GM23338 (cell line): ENCODE measurements at regions not wholly inside any gene's neighbourhood (a gene's known extent, or its start where the extent isn't known, plus 50 kb on each side); places are given as distances from the start of the nearest gene placed in this dataset.
A peak's percentile ranks its signal among the peaks of the same experiment; 100 is the strongest.

ENCODE experiments used
- ATAC-seq: fragments of 200-7000 bp; cut with Tn5 transposase; 3 replicates; pipeline ENCODE4 v1.9.1; 2020
- DNase-seq: peaks from one replicate; pipeline ENCODE4 v3.0.0-alpha.2; 2015; ENCODE audit warnings: low spot score
- H2AFZ ChIP-seq: fragments of 200-600 bp; sonication (generic); 2 replicates; pipeline ENCODE4 v1.8.0; 2016; ENCODE audit warnings: antibody characterized with exemption, mild to moderate bottlenecking, moderate library complexity
- H3F3A ChIP-seq: fragments of 200-600 bp; sonication (generic); replicated peaks from 2 replicates; pipeline ENCODE4 v1.8.0; 2017; ENCODE audit warnings: antibody characterized with exemption, mixed run types, low read depth
- H3K27ac ChIP-seq: fragments of 200-600 bp; sonication (generic); 2 replicates; pipeline ENCODE4 v1.6.1; 2016; ENCODE audit warnings: low read depth
- H3K27me3 ChIP-seq: fragments of 200-600 bp; sonication (generic); 2 replicates; pipeline ENCODE4 v1.8.0; 2016; ENCODE audit warnings: mild to moderate bottlenecking, mixed run types, moderate library complexity; ENCODE audit not compliant: insufficient read depth
- H3K36me3 ChIP-seq: fragments of 200-600 bp; sonication (generic); 2 replicates; pipeline ENCODE4 v1.8.0; 2016; ENCODE audit warnings: mild to moderate bottlenecking; ENCODE audit not compliant: insufficient read depth
- H3K4me1 ChIP-seq: fragments of 200-600 bp; sonication (generic); 2 replicates; pipeline ENCODE4 v1.8.0; 2016; ENCODE audit warnings: mild to moderate bottlenecking, moderate library complexity; ENCODE audit not compliant: insufficient read depth
- H3K4me2 ChIP-seq: fragments of 200-600 bp; sonication (generic); 2 replicates; pipeline ENCODE4 v1.7.1; 2017; ENCODE audit warnings: mixed run types
- H3K4me3 ChIP-seq: fragments of 200-600 bp; sonication (generic); 2 replicates; pipeline ENCODE4 v1.6.1; 2016; ENCODE audit warnings: mixed run types
- H3K79me2 ChIP-seq: fragments of 200-600 bp; sonication (generic); replicated peaks from 2 replicates; pipeline ENCODE4 v1.8.0; 2017; ENCODE audit warnings: mild to moderate bottlenecking; ENCODE audit not compliant: insufficient read depth
- H3K9me2 ChIP-seq: fragments of 200-600 bp; sonication (generic); 2 replicates; pipeline ENCODE4 v1.8.0; 2017; ENCODE audit not compliant: insufficient read depth
- H4K20me1 ChIP-seq: fragments of 200-600 bp; sonication (generic); replicated peaks from 2 replicates; pipeline ENCODE4 v1.8.0; 2017; ENCODE audit warnings: mild to moderate bottlenecking; ENCODE audit not compliant: insufficient read depth
- H3K27ac Mint-ChIP-seq: 2 replicates; pipeline ENCODE4 v1.8.0; 2020; ENCODE audit warnings: inconsistent platforms, mild to moderate bottlenecking, moderate library complexity, mixed read lengths
- H3K27me3 Mint-ChIP-seq: 3 replicates; pipeline ENCODE4 v1.8.0; 2022; ENCODE audit warnings: low read depth, mild to moderate bottlenecking, moderate library complexity, mixed read lengths, inconsistent platforms; ENCODE audit not compliant: insufficient read depth, poor library complexity
- H3K36me3 Mint-ChIP-seq: 3 replicates; pipeline ENCODE4 v1.8.0; 2021; ENCODE audit warnings: low read depth, mild to moderate bottlenecking, inconsistent platforms, moderate library complexity, mixed read lengths
- H3K4me1 Mint-ChIP-seq: 3 replicates; pipeline ENCODE4 v1.8.0; 2020; ENCODE audit warnings: mild to moderate bottlenecking, inconsistent platforms, mixed read lengths
- H3K4me3 Mint-ChIP-seq: 3 replicates; pipeline ENCODE4 v1.8.0; 2021; ENCODE audit warnings: moderate library complexity, mild to moderate bottlenecking, inconsistent platforms, mixed read lengths
- H3K9me3 Mint-ChIP-seq: 3 replicates; pipeline ENCODE4 v1.8.0; 2020; ENCODE audit warnings: moderate library complexity, mild to moderate bottlenecking, inconsistent platforms, mixed read lengths
- CREB1 ChIP-seq: fragments of 250-450 bp; sonication (Bioruptor Pico); IDR thresholded peaks from 2 replicates; pipeline ENCODE4 v1.5.0; 2020; ENCODE audit warnings: low read depth, mild to moderate bottlenecking, moderate library complexity
- CTCF ChIP-seq, 2 experiments: fragments of 200-600 bp in 1 of 2; sonication (generic) in 1 of 2; conservative IDR thresholded peaks; 2 replicates each; pipeline versions ENCODE4 v1.5.1 to v1.6.1; 2016 to 2017; ENCODE audit warnings: antibody characterized with exemption in 2 of 2, low read depth in 2 of 2, mild to moderate bottlenecking in 2 of 2, moderate library complexity in 1 of 2
- EZH2 ChIP-seq: fragments of 200-600 bp; sonication (generic); IDR thresholded peaks from one replicate; pipeline ENCODE4 v1.8.0; 2017; ENCODE audit warnings: antibody characterized with exemption, mild to moderate bottlenecking, low read depth; ENCODE audit not compliant: unreplicated experiment
- EZH2phosphoT487 ChIP-seq: fragments of 200-600 bp; sonication (generic); IDR thresholded peaks from one replicate; pipeline ENCODE4 v1.8.1; 2018; ENCODE audit warnings: antibody characterized with exemption; ENCODE audit not compliant: unreplicated experiment
- JUNB ChIP-seq: IDR thresholded peaks from one replicate; pipeline ENCODE4 v1.6.1; 2016; ENCODE audit warnings: antibody characterized with exemption; ENCODE audit not compliant: unreplicated experiment
- NANOG ChIP-seq: IDR thresholded peaks from 2 replicates; pipeline ENCODE4 v1.6.1; 2016; ENCODE audit warnings: antibody characterized with exemption, borderline replicate concordance
- POLR2AphosphoS5 ChIP-seq: IDR thresholded peaks from 2 replicates; pipeline ENCODE4 v1.6.1; 2016; ENCODE audit warnings: antibody characterized with exemption, low read depth
- REST ChIP-seq: IDR thresholded peaks from one replicate; pipeline ENCODE4 v1.6.1; 2018; ENCODE audit warnings: antibody characterized with exemption; ENCODE audit not compliant: unreplicated experiment
- STAT1 ChIP-seq: IDR thresholded peaks from one replicate; pipeline ENCODE4 v1.6.1; 2016; ENCODE audit warnings: antibody characterized with exemption; ENCODE audit not compliant: unreplicated experiment
- ZNF331 ChIP-seq: fragments of 250-450 bp; sonication (Bioruptor Pico); IDR thresholded peaks from 2 replicates; pipeline ENCODE4 v1.5.0; 2020; ENCODE audit warnings: low read depth, mild to moderate bottlenecking, moderate library complexity
- TF ChIP-seq, protein P1 (sequence below): IDR thresholded peaks from 2 replicates; pipeline ENCODE4 v1.6.1; 2016; ENCODE audit warnings: antibody characterized with exemption

- no peaks in the 10 kb centered on the region; the same call in 1 of the 2 replicates for H4K20me1 ChIP-seq
- H3K79me2 ChIP-seq, result no peaks in the 10 kb centered on the region
- H3K4me2 ChIP-seq, result no peak overlapping the region
- H3K27me3 ChIP-seq, result no peaks in the 10 kb centered on the region
- no peak overlapping the region for H3K4me3 ChIP-seq
- no peak overlapping the region for H3K4me3 Mint-ChIP-seq
- ATAC-seq, result no peak
- H3K4me1 ChIP-seq, result peaks cover 7% of the 10 kb centered on the region; the same call in 1 of the 2 replicates
- no peak overlapping the region for H2AFZ ChIP-seq
- H3K9me2 ChIP-seq, result no peaks in the 10 kb centered on the region
- no peak overlapping the region for H3K27ac Mint-ChIP-seq
- H3K27ac ChIP-seq, result no peak overlapping the region
- no peak for DNase-seq
- no peaks in the 10 kb centered on the region for H3F3A ChIP-seq
- H3K36me3 Mint-ChIP-seq, result no peaks in the 10 kb centered on the region
- H3K4me1 Mint-ChIP-seq, result peaks cover 4% of the 10 kb centered on the region; the same call in 1 of the 3 replicates
- H3K36me3 ChIP-seq, result no peaks in the 10 kb centered on the region
- TF ChIP-seq EZH2 (no peak), ZNF331 (CRISPR knock-in tag) (no peak), REST (no peak), NANOG (no peak), STAT1 (no peak), POLR2AphosphoS5 (no peak), CTCF (conservative IDR thresholded peaks at IDR 0.05; ENCODE audit: low read depth in 2 of 2) (no peak), EZH2phosphoT487 (no peak), CREB1 (no peak)
- TF ChIP-seq, protein P1, sequence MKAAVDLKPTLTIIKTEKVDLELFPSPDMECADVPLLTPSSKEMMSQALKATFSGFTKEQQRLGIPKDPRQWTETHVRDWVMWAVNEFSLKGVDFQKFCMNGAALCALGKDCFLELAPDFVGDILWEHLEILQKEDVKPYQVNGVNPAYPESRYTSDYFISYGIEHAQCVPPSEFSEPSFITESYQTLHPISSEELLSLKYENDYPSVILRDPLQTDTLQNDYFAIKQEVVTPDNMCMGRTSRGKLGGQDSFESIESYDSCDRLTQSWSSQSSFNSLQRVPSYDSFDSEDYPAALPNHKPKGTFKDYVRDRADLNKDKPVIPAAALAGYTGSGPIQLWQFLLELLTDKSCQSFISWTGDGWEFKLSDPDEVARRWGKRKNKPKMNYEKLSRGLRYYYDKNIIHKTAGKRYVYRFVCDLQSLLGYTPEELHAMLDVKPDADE, result no peak
- H3K27me3 Mint-ChIP-seq, result peaks cover 3% of the 10 kb centered on the region
- no peaks in the 10 kb centered on the region for H3K9me3 Mint-ChIP-seq
These were observed 212.2 kb downstream of the URB2 start for GRCh38 chr1:229838204-229838603.

- H3K27me3 Mint-ChIP-seq, result peaks cover 3% of the 10 kb centered on the region
- no peaks in the 10 kb centered on the region for H3K9me2 ChIP-seq
- no peak overlapping the region for H3K4me3 ChIP-seq
- peaks cover 7% of the 10 kb centered on the region; the same call in 1 of the 2 replicates for H3K4me1 ChIP-seq
- no peaks in the 10 kb centered on the region for H3K36me3 Mint-ChIP-seq
- H3K36me3 ChIP-seq, result no peaks in the 10 kb centered on the region
- H3K27me3 ChIP-seq, result no peaks in the 10 kb centered on the region
- peaks cover 4% of the 10 kb centered on the region; the same call in 1 of the 3 replicates for H3K4me1 Mint-ChIP-seq
- H3F3A ChIP-seq, result no peaks in the 10 kb centered on the region
- ATAC-seq (no peak), DNase-seq (no peak)
- H3K27ac Mint-ChIP-seq, result no peak overlapping the region
- H2AFZ ChIP-seq, result peak overlapping the region; percentile 66; the same call in 1 of the 2 replicates
- no peak overlapping the region for H3K4me2 ChIP-seq
- H3K27ac ChIP-seq, result no peak overlapping the region
- no peak overlapping the region for H3K4me3 Mint-ChIP-seq
- H3K9me3 Mint-ChIP-seq, result no peaks in the 10 kb centered on the region
- no peaks in the 10 kb centered on the region for H3K79me2 ChIP-seq
- peak; percentile 27 to 29; a peak in 3 of 4 replicates for TF ChIP-seq CTCF (conservative IDR thresholded peaks at IDR 0.05; ENCODE audit: low read depth in 2 of 2)
- no peak for TF ChIP-seq JUNB
- H4K20me1 ChIP-seq, result no peaks in the 10 kb centered on the region; the same call in 1 of the 2 replicates
These were observed 213.8 kb downstream of the URB2 start for GRCh38 chr1:229839800-229840199.
